Sigmoid colon (tissue), 4 donors: ENCODE measurements at regions not wholly inside any gene's neighbourhood (a gene's known extent, or its start where the extent isn't known, plus 50 kb on each side); places are given as distances from the start of the nearest gene placed in this dataset.

Source experiments
- CTCF ChIP-seq, 4 experiments: fragments of 450-650 bp in 3 of 4; fragments of 200-600 bp in 1 of 4; IDR thresholded peaks; one replicate each; pipeline ENCODE4 v1.5.1; 2016 to 2019; ENCODE audit warnings: antibody characterized with exemption in 4 of 4, mild to moderate bottlenecking in 3 of 4, moderate library complexity in 2 of 4
- EP300 ChIP-seq, 4 donors: sonication (generic); formaldehyde crosslinking; IDR thresholded peaks; one replicate each; pipeline ENCODE4 v1.6.1; 2017; ENCODE audit warnings: antibody characterized with exemption in 4 of 4
- POLR2A ChIP-seq, 2 donors: fragments of 450-650 bp; IDR thresholded peaks; one replicate each; pipeline ENCODE4 v1.6.1; 2016; ENCODE audit warnings: antibody characterized with exemption in 2 of 2, mild to moderate bottlenecking in 2 of 2, moderate library complexity in 2 of 2
- POLR2AphosphoS5 ChIP-seq, 4 donors: sonication (generic); formaldehyde crosslinking; IDR thresholded peaks; one replicate each; pipeline ENCODE4 v1.6.1; 2017; ENCODE audit warnings: antibody characterized with exemption in 4 of 4

- TF ChIP-seq CTCF (IDR thresholded peaks at IDR 0.05) (no peak), POLR2AphosphoS5 (IDR thresholded peaks at IDR 0.05) (no peak), POLR2A (IDR thresholded peaks at IDR 0.05) (no peak), EP300 (IDR thresholded peaks at IDR 0.05) (no peak)
Observed at GRCh38 chr14:30303350-30303749, 255.6 kb upstream of the G2E3 start.
